Naive B cell (primary cell): ENCODE measurements at regions not wholly inside any gene's neighbourhood (a gene's known extent, or its start where the extent isn't known, plus 50 kb on each side); places are given as distances from the start of the nearest gene placed in this dataset.

Experiments used
- ATAC-seq, 2 donors: fragments of 150-1000 bp; cut with Tn5 transposase; 2 replicates each; pipeline ENCODE4 v1.10.0; 2021; ENCODE audit warnings: low read depth in 2 of 2, mild to moderate bottlenecking in 2 of 2, moderate library complexity in 2 of 2
- DNase-seq: peaks from one replicate; pipeline ENCODE4 v3.0.0; 2022
- H3K27ac Mint-ChIP-seq, 6 donors: one replicate each; pipeline ENCODE4 v1.8.0; 2020 to 2022; ENCODE audit warnings: mild to moderate bottlenecking in 6 of 6, mixed read lengths in 6 of 6, moderate library complexity in 5 of 6, inconsistent platforms in 2 of 6
- H3K27me3 Mint-ChIP-seq, 3 donors: one replicate each; pipeline ENCODE4 v1.8.0; 2021 to 2022; ENCODE audit warnings: mixed read lengths in 3 of 3, mild to moderate bottlenecking in 1 of 3
- H3K36me3 Mint-ChIP-seq, 2 donors: one replicate each; pipeline ENCODE4 v1.8.0; 2020 to 2022; ENCODE audit warnings: mixed read lengths in 2 of 2, inconsistent platforms in 1 of 2, mild to moderate bottlenecking in 1 of 2
- H3K4me1 Mint-ChIP-seq, 3 donors: one replicate each; pipeline ENCODE4 v1.8.0; 2020 to 2022; ENCODE audit warnings: mixed read lengths in 3 of 3, inconsistent platforms in 1 of 3, mild to moderate bottlenecking in 1 of 3, moderate library complexity in 1 of 3
- H3K4me3 Mint-ChIP-seq, 8 donors: one replicate each; pipeline ENCODE4 v1.8.0; 2020 to 2022; ENCODE audit warnings: mild to moderate bottlenecking in 8 of 8, mixed read lengths in 8 of 8, moderate library complexity in 8 of 8, inconsistent platforms in 2 of 8
- H3K9me3 Mint-ChIP-seq, 7 donors: one replicate each; pipeline ENCODE4 v1.8.0; 2020 to 2022; ENCODE audit warnings: mixed read lengths in 7 of 7, mild to moderate bottlenecking in 5 of 7, inconsistent platforms in 2 of 7, moderate library complexity in 1 of 7

DNA sequence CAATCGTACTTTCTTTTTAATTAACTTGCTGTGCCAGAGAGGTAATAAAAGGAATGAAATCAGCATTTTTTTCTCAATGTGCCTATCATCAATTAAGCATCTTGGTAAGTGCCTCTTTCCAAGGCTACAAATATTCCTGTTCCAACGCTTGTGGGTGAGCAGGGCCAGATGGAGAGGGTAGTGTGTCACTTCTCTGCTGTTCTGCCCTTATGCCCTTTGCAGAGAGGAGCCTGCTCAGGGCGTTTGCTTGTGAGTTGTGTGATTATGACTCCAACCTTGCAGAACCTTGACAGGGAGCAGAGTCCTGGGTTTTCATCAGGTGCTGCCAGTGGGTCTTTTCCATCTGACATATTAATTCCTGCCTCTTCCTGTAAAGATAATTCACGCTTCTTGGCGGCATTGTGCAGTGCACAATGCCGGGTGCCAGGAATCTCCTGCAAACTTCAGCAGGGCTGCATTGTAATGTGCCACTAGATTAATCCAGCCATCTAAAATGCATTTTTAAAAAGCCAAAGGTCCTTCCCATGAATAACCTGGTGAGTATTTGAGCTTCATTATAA lies 234.4 kb downstream of the ARHGAP12 start:
- DNase-seq = no peak
- Mint-ChIP-seq H3K4me3 (peak overlapping the region in 1 of 8 donors; percentile 18), H3K4me1 (peaks cover 2 to 11% (median 9%) of the 10 kb centered on the region in 3 donors), H3K9me3 (peaks cover 0 to 9% (median 3%) of the 10 kb centered on the region in 7 donors), H3K27me3 (peaks cover 4 to 16% (median 6%) of the 10 kb centered on the region in 3 donors), H3K27ac (no peak overlapping the region), H3K36me3 (peaks cover 0 to 4% of the 10 kb centered on the region in 2 donors)
- no peak for ATAC-seq

DNA sequence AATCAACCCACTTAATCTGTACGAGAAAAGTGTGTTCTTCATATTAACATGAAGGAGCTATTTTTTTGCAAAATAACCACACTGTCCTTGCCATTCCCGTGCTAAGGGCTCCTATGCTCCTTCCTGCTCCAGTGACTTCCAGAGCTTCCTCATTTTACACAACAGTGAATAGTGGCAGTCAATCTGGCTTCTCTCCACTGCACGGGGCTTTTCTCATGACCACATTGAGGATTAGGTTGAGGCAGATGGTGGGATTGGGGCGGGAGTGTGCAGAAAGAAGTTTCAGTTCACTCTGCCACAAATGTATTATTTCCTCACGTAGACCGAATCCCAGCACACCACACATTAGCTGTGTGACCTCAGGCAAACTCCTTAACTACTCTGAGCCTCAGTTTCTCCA lies 235.1 kb downstream of the ARHGAP12 start:
- DNase-seq (no peak), ATAC-seq (no peak)
- H3K4me3 Mint-ChIP-seq = peak overlapping the region in 1 of 8 donors; percentile 47
- H3K36me3 Mint-ChIP-seq = no peaks in the 10 kb centered on the region
- peaks cover 0 to 16% (median 8%) of the 10 kb centered on the region in 7 donors for H3K9me3 Mint-ChIP-seq
- no peak overlapping the region for H3K27ac Mint-ChIP-seq
- H3K27me3 Mint-ChIP-seq = peaks cover 4 to 16% (median 6%) of the 10 kb centered on the region in 3 donors
- peaks cover 0 to 9% (median 6%) of the 10 kb centered on the region in 3 donors for H3K4me1 Mint-ChIP-seq

DNA sequence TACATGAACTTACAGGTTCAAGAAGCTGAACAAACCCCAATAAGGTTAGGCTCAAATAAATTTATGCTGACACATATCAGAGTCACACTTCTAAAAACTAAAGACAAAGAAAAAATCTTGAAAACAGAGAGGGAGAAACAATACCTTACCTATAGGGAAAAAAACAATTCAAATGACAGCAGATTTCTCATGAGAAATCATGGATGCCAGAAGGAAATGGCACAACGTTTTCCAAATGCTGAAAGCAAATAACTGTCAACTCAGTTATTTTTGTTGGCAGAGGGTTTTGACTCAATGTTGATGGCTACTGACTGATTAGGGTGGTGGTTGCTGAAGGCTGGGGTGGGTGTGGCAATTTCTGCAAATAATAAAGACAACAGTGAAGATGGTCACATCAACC lies 239.4 kb downstream of the ARHGAP12 start:
- no peaks in the 10 kb centered on the region for H3K4me1 Mint-ChIP-seq
- no peak overlapping the region for H3K4me3 Mint-ChIP-seq
- H3K9me3 Mint-ChIP-seq = peaks cover 9 to 35% (median 18%) of the 10 kb centered on the region in 7 donors
- H3K27ac Mint-ChIP-seq = no peak overlapping the region
- H3K36me3 Mint-ChIP-seq = peaks cover 9 to 14% of the 10 kb centered on the region in 2 donors
- DNase-seq (no peak), ATAC-seq (no peak)
- no peaks in the 10 kb centered on the region for H3K27me3 Mint-ChIP-seq

DNA sequence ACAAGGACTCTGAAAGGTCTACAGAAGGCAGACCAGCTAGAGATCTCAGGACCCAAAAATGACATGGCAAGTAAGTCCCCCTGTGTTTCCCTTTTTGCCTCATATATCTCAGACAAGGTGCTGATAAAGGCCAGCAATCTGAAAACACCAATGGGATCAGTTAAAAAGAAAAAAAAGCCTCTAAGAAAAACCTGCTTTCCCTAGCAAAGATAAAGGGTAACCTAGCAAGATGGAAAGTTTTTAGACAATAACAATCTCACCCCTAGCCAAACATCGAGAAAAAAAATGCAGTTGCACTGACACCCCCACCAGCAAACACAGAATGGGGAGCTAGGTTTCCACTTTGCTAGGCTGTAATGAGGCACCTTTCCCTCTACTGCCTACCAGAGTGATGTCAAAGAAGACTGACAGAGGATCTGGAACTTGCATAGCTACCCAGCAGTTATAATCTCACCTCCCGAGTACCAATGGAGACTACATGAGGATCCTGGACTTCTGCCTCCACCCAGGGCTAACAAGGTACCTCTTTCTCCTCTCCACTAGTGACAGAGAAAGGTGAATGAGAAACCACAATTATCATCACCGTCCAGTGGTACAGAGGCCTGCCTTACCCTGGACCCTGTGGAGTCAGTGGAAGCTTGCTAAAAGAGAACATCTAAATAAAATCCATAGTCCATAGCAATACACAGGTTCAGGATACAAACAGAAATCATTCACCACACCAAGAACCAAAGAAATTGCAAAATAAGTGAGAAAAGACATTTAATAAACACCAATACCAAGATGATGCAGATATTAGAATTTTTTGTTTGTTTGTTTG lies 240.8 kb downstream of the ARHGAP12 start:
- DNase-seq (no peak), ATAC-seq (peak in 1 of 2 donors; percentile 40)
- H3K9me3 Mint-ChIP-seq = peaks cover 16 to 49% (median 27%) of the 10 kb centered on the region in 7 donors
- no peaks in the 10 kb centered on the region for H3K27me3 Mint-ChIP-seq
- no peaks in the 10 kb centered on the region for H3K4me1 Mint-ChIP-seq
- no peak overlapping the region for H3K4me3 Mint-ChIP-seq
- peaks cover 9 to 24% of the 10 kb centered on the region in 2 donors for H3K36me3 Mint-ChIP-seq
- peak overlapping the region in 1 of 6 donors; percentile 15 for H3K27ac Mint-ChIP-seq

DNA sequence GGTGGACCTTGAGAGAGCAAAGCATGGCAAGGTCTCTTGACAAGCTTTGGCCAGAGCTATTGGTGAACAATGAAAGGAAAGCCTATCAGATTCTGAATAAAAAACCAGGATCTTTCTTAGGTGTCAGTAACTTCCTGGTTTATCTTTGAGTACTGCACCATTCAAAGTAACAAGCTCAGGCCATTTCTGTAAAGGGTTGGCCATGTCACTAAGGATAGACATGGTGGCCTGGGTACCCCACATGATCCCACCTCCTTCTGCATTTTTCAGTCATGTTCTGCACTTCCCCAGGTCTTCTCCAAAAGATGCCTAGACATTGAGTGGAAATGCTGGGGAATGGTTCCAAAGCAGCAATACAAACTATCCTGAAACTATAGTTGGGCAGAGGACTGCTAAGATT lies 242.0 kb downstream of the ARHGAP12 start:
- Mint-ChIP-seq H3K36me3 (peaks cover 12 to 31% of the 10 kb centered on the region in 2 donors), H3K9me3 (peaks cover 22 to 62% (median 39%) of the 10 kb centered on the region in 7 donors), H3K27ac (peak overlapping the region in 1 of 6 donors; percentile 13), H3K4me3 (no peak overlapping the region), H3K27me3 (no peaks in the 10 kb centered on the region), H3K4me1 (no peaks in the 10 kb centered on the region)
- ATAC-seq = no peak
- no peak for DNase-seq

DNA sequence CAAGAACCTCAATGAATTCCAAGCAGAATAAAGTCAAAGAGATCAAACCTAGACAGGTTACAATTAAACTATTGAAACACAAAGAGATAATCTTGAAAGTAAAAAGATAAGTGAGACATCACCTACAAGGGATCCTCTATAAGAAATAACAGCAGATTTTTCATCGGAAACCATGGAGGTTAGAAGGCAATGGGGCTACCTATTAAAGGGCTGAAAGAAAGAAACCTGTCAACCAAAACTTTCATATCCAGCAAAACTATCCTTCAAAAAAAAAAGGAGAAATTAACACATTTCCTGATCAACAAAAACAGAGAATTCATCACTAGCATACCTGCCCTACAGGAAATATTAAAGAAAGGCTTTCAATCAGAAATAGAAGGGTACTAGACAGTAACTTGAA lies 244.9 kb downstream of the ARHGAP12 start:
- Mint-ChIP-seq H3K9me3 (peaks cover 22 to 52% (median 35%) of the 10 kb centered on the region in 7 donors), H3K27ac (no peak overlapping the region), H3K27me3 (peaks cover 0 to 5% (median 0%) of the 10 kb centered on the region in 3 donors), H3K4me3 (no peak overlapping the region), H3K36me3 (peaks cover 12 to 32% of the 10 kb centered on the region in 2 donors), H3K4me1 (no peaks in the 10 kb centered on the region)
- DNase-seq (no peak), ATAC-seq (no peak)

DNA sequence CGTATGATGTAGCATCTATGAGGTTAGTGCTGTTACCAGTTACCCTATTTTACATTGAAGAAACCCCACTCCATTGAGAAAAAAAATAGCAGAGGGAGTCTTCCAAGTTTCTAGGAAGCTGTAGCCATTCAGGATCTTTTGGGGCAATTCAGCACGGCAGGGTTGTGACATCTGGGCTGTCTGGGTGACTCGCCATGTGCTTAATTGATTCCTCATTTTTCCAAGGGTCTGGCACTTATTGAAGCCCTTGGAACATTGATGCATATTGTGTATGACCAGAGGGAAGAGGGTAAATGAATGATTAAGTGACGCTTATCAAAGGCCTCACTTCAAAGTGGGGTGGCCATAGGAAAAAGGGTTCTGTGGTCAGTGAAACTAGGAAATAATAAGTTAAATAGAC lies 248.7 kb downstream of the ARHGAP12 start:
- no peaks in the 10 kb centered on the region for H3K4me1 Mint-ChIP-seq
- H3K27me3 Mint-ChIP-seq = peaks cover 0 to 5% (median 0%) of the 10 kb centered on the region in 3 donors
- H3K4me3 Mint-ChIP-seq = no peak overlapping the region
- no peak for DNase-seq
- no peak for ATAC-seq
- H3K36me3 Mint-ChIP-seq = peaks cover 8 to 25% of the 10 kb centered on the region in 2 donors
- H3K9me3 Mint-ChIP-seq = peaks cover 17 to 45% (median 36%) of the 10 kb centered on the region in 7 donors
- H3K27ac Mint-ChIP-seq = no peak overlapping the region

DNA sequence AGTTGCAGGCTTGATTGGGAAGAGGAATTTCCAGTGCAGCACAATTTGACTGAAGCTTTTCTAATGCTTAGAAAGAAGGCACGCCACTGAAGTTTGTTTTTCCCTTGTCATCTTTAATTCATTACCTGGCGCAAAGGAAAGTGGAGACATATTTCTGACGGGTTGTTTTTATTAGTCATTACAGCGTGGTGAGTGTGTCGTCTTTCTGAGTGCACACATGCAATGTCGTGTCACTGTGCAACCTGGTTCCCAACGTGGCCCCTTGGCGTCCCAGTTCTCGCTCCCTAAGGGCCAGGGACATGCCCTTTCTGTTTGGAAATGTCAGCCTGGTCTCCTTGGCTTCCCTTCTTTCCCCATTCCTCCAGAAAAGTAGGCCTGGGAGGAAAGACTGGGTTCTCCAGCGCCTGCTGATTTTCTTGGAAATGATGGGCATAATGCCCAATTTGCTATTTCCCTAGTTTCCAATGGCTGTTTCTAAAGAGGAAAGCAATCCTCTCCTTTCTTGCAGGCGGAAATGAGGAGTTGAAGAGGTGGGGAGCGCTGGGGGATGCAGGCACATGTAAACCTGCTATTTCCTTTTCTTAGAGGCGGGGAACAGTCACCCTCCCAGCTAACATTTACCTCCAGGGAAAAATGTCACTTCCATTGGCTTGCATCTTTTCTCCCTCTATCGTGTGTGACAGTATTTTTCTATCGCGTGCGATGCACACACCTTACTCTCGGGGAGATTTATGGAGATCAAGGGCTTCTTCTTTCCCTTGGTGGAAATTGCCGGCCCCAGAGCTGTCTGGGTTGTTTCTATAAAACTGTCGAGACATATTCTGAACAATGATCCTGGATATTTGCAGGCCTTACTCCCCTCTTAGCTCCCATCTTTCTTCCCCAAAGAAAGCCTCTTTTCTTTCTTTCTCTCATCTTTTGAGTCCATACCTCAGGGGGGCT lies 249.8 kb downstream of the ARHGAP12 start:
- H3K9me3 Mint-ChIP-seq = peaks cover 13 to 42% (median 33%) of the 10 kb centered on the region in 7 donors

DNA sequence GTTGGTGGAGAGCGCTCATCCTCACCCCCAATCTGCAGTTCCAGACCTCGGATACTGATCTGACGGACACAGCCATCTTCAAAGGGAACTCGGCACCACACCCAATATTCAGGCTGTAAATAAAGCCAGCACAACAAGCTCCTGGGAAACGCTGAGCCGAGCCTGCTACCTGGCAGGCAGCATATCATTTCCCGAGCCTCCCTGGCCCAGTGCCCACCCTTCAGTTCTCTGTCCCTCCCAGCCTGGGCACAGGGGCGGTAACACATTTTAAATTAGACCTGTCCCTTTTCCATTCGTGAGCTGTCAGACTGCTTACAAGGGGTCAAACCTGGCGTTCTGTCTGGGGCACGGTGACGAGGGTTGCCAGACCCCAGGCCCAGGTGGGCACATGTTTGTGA lies 250.5 kb downstream of the ARHGAP12 start:
- no peak overlapping the region for H3K27ac Mint-ChIP-seq
- DNase-seq = no peak
- H3K27me3 Mint-ChIP-seq = peaks cover 0 to 5% (median 0%) of the 10 kb centered on the region in 3 donors
- H3K4me1 Mint-ChIP-seq = no peaks in the 10 kb centered on the region
- peaks cover 3 to 22% of the 10 kb centered on the region in 2 donors for H3K36me3 Mint-ChIP-seq
- no peak overlapping the region for H3K4me3 Mint-ChIP-seq
- no peak for ATAC-seq
- peaks cover 7 to 42% (median 26%) of the 10 kb centered on the region in 7 donors for H3K9me3 Mint-ChIP-seq

More for the DNA sequence above, 249.8 kb downstream of the ARHGAP12 start:
- no peak overlapping the region for H3K4me3 Mint-ChIP-seq
- ATAC-seq (no peak), DNase-seq (no peak)
- no peaks in the 10 kb centered on the region for H3K4me1 Mint-ChIP-seq
- H3K36me3 Mint-ChIP-seq = peaks cover 3 to 22% of the 10 kb centered on the region in 2 donors
- H3K27ac Mint-ChIP-seq = no peak overlapping the region
- peaks cover 0 to 5% (median 0%) of the 10 kb centered on the region in 3 donors for H3K27me3 Mint-ChIP-seq

DNA sequence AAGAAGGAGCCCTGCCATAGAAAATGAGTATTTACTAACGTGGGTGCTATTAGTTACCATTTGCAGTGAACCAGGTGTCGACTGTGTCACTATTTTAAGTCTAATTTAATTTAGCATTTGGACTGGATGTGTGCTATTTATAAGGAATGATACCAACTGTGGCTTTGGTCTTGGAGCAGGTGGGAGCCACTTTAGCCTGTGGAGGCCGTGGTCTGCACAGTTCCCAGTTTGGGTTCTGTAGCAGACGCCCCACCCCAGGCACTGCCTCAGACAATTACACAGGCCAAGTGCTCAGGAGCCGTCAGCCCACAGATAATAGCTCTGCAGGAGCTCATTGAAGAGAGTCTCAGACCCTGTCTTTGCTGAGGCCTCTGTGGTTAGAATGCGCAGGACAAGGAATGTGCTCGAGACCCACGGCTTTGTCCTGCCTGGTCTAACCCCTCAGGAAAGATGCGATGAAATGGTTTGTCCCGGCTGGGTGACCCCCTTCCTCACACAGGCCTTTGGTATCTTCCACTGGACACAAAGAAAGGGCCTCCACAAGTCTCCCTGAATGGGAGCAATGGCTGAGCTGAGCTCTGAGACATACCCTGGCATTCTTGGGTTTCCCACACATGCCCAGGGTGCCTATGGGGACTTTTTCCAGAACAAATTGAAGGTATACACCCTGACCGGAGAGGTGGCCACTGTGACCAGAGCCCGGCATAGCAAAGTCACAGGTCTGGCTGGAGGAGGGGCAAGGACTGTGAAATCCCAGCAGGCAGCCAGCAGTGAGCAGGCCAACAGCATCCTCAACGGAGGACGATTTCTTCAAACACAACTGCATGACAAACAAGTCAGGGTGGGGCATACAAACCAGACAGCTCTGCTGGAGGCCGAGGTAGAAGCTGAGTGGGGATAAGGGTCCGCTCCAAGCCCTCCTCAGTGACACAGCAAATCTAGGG lies 251.2 kb downstream of the ARHGAP12 start:
- Mint-ChIP-seq H3K4me3 (no peak overlapping the region), H3K4me1 (no peaks in the 10 kb centered on the region)

DNA sequence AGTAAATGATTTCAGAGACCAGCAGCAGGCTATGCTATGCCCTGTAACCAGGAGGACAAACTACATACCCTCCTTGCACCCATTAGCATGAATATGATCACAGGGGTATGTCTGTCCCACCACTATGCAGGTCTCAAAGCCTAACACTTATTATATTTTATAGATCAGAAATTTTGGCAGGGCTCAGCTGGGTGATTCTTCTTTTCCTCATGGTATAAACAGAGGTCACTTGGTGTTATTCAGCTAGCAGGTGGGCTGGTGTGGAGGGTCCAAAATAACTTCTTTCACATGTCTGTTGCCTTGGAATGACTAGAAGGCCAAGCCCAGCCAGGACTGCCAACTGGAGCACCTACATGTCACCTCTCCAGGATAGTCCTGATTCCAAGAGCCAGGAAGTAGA lies 252.9 kb downstream of the ARHGAP12 start:
- peaks cover 12 to 41% (median 22%) of the 10 kb centered on the region in 7 donors for H3K9me3 Mint-ChIP-seq
- H3K27me3 Mint-ChIP-seq = peaks cover 0 to 6% (median 4%) of the 10 kb centered on the region in 3 donors

More for the DNA sequence above, 251.2 kb downstream of the ARHGAP12 start:
- H3K36me3 Mint-ChIP-seq = peaks cover 0 to 23% of the 10 kb centered on the region in 2 donors
- no peak overlapping the region for H3K27ac Mint-ChIP-seq
- peaks cover 0 to 5% (median 0%) of the 10 kb centered on the region in 3 donors for H3K27me3 Mint-ChIP-seq
- DNase-seq (no peak), ATAC-seq (no peak)
- H3K9me3 Mint-ChIP-seq = peaks cover 7 to 41% (median 24%) of the 10 kb centered on the region in 7 donors

DNA sequence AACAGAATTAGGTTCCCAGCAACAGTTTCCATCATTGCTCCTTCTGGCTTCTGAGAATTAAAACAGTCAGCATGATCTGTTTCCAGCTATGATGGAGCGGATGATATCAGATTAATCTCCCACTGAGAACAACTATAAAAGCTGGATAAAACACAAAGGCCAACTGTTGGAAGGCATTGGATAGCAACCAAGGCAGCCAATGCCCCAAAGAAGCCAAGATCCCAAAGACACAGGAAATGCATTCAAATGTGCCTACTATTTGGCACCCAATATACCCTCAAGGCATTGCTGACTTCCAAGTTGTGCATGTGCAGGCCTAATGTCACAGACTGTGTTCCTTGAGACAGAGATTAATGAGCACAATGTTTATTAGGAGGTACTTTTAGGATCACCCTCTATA lies 259.3 kb downstream of the ARHGAP12 start:
- DNase-seq (no peak), ATAC-seq (no peak)
- Mint-ChIP-seq H3K4me1 (no peaks in the 10 kb centered on the region), H3K9me3 (peaks cover 1 to 29% (median 16%) of the 10 kb centered on the region in 7 donors), H3K36me3 (peaks cover 4 to 32% of the 10 kb centered on the region in 2 donors), H3K27ac (peak overlapping the region in 1 of 6 donors; percentile 19), H3K27me3 (peaks cover 0 to 8% (median 0%) of the 10 kb centered on the region in 3 donors), H3K4me3 (no peak overlapping the region)

More for the DNA sequence above, 252.9 kb downstream of the ARHGAP12 start:
- Mint-ChIP-seq H3K36me3 (peaks cover 4 to 29% of the 10 kb centered on the region in 2 donors), H3K27ac (no peak overlapping the region), H3K4me3 (no peak overlapping the region), H3K4me1 (no peaks in the 10 kb centered on the region)
- ATAC-seq = no peak
- no peak for DNase-seq
